HUES64 (cell line): ENCODE measurements at regions not wholly inside any gene's neighbourhood (a gene's known extent, or its start where the extent isn't known, plus 50 kb on each side); places are given as distances from the start of the nearest gene placed in this dataset.

ENCODE experiments used
- H3K27ac ChIP-seq: 2 replicates; pipeline ENCODE4 v1.7.0; 2013; ENCODE audit warnings: low read depth, low read length, inconsistent platforms
- H3K27me3 ChIP-seq: 2 replicates; pipeline ENCODE4 v1.6.1; 2013; ENCODE audit warnings: mild to moderate bottlenecking, low read length; ENCODE audit not compliant: insufficient read depth
- H3K36me3 ChIP-seq: 2 replicates; pipeline ENCODE4 v1.6.1; 2013; ENCODE audit warnings: mild to moderate bottlenecking, low read length; ENCODE audit not compliant: insufficient read depth
- H3K4me1 ChIP-seq: 2 replicates; pipeline ENCODE4 v1.6.1; 2013; ENCODE audit warnings: mild to moderate bottlenecking, low read length, moderate library complexity; ENCODE audit not compliant: insufficient read depth
- H3K4me3 ChIP-seq: 2 replicates; pipeline ENCODE4 v1.5.1; 2013; ENCODE audit warnings: mild to moderate bottlenecking, low read length, moderate library complexity
- H3K9ac ChIP-seq: 2 replicates; pipeline ENCODE4 v1.6.1; 2013; ENCODE audit warnings: mild to moderate bottlenecking, low read depth, low read length
- H3K9me3 ChIP-seq: 2 replicates; pipeline ENCODE4 v1.6.1; 2013; ENCODE audit warnings: low read depth, low read length; ENCODE audit not compliant: insufficient read depth
- WGBS: fragments of 150-250, 120-280 bp; methylation state at CpG from one replicate; pipeline ENCODE4 v1.1.7; 2013; ENCODE audit warnings: missing lambda C conversion rate; 5-methylcytosine and 5-hydroxymethylcytosine counted together

GRCh38 chr2:8484502-8485283 lies 197.2 kb upstream of the ID2 start:
- no peaks in the 10 kb centered on the region for H3K36me3 ChIP-seq
- no peaks in the 10 kb centered on the region for H3K27me3 ChIP-seq
- H3K9me3 ChIP-seq = no peaks in the 10 kb centered on the region
- no peak overlapping the region for H3K4me3 ChIP-seq
- no peak overlapping the region for H3K27ac ChIP-seq
- WGBS = 94% methylated on average over 6 of the region's 7 CpGs
- H3K4me1 ChIP-seq = peaks cover 4% of the 10 kb centered on the region; the same call in 1 of the 2 replicates
- H3K9ac ChIP-seq = no peak overlapping the region

DNA sequence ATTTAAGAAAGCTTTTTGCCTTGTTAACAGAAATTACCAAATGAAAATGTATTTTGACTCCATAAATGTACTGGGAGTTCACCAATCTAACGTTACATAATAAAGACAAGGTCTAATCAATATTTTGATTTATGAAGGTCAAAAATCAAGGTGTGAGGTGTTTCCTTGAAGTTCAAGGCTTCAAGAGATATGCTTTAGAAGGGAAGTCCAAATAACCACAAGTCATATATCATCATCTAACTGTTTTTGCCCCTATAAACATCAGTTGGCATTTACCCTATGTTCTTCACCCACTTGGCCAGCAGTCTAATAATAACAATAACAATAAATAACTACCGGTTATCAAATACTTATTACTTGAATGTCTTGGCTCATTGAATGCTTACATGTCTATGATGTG lies 196.1 kb upstream of the ID2 start:
- Histone ChIP-seq H3K27ac (no peak overlapping the region), H3K4me3 (no peak overlapping the region), H3K27me3 (no peaks in the 10 kb centered on the region), H3K9me3 (no peaks in the 10 kb centered on the region), H3K36me3 (no peaks in the 10 kb centered on the region), H3K4me1 (peaks cover 4% of the 10 kb centered on the region; the same call in 1 of the 2 replicates), H3K9ac (no peak overlapping the region)
- no CpG with 5 or more reads among the region's 2 CpGs for WGBS

GRCh38 chr2:8486141-8486540 lies 195.7 kb upstream of the ID2 start:
- 96% methylated on average over 4 of the region's 4 CpGs for WGBS
- Histone ChIP-seq H3K27me3 (no peaks in the 10 kb centered on the region), H3K27ac (no peak overlapping the region), H3K4me3 (no peak overlapping the region), H3K9ac (no peak overlapping the region), H3K4me1 (peaks cover 4% of the 10 kb centered on the region; the same call in 1 of the 2 replicates), H3K36me3 (no peaks in the 10 kb centered on the region), H3K9me3 (no peaks in the 10 kb centered on the region)

GRCh38 chr2:8487461-8487932 lies 194.4 kb upstream of the ID2 start:
- H3K27ac ChIP-seq = no peak overlapping the region
- peaks cover 4% of the 10 kb centered on the region; the same call in 1 of the 2 replicates for H3K4me1 ChIP-seq
- no peaks in the 10 kb centered on the region for H3K27me3 ChIP-seq
- 81% methylated on average over 16 of the region's 16 CpGs for WGBS
- H3K9ac ChIP-seq = no peak overlapping the region
- no peaks in the 10 kb centered on the region for H3K36me3 ChIP-seq
- no peaks in the 10 kb centered on the region for H3K9me3 ChIP-seq
- no peak overlapping the region for H3K4me3 ChIP-seq

GRCh38 chr2:8488001-8488738 lies 193.7 kb upstream of the ID2 start:
- WGBS = 91% methylated on average over 23 of the region's 23 CpGs
- Histone ChIP-seq H3K27me3 (no peaks in the 10 kb centered on the region), H3K9ac (no peak overlapping the region), H3K9me3 (no peaks in the 10 kb centered on the region), H3K4me1 (peaks cover 4% of the 10 kb centered on the region; the same call in 1 of the 2 replicates), H3K27ac (no peak overlapping the region), H3K36me3 (no peaks in the 10 kb centered on the region), H3K4me3 (no peak overlapping the region)

DNA sequence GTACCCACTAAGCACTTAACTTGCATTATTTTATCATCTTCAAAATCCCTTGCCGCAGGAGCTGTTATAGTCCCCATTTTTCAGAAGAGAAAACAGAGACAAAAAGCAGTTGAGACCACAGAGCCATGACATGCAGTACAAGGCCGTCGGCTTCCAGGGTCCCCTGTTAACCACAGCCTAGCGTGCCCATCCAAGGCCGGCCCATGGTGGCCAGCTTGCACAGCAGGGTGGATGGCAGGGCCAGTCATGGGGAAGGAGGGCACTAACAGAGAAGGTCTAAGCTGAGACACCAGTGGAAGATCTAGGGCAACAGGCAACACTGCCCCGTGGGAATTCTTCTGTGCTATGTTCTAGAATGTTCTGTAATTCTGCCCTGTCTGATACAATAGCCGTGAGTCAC lies 192.6 kb upstream of the ID2 start:
- Histone ChIP-seq H3K9ac (no peak overlapping the region), H3K36me3 (no peaks in the 10 kb centered on the region), H3K27me3 (no peaks in the 10 kb centered on the region), H3K4me3 (no peak overlapping the region), H3K9me3 (no peaks in the 10 kb centered on the region), H3K4me1 (peaks cover 9% of the 10 kb centered on the region), H3K27ac (no peak overlapping the region)
- WGBS = 97% methylated on average over 7 of the region's 7 CpGs

- Histone ChIP-seq H3K9me3 (no peaks in the 10 kb centered on the region), H3K4me3 (no peak overlapping the region), H3K9ac (no peak overlapping the region), H3K36me3 (no peaks in the 10 kb centered on the region), H3K27me3 (no peaks in the 10 kb centered on the region), H3K27ac (no peak overlapping the region), H3K4me1 (peaks cover 9% of the 10 kb centered on the region)
- WGBS = 95% methylated on average over 8 of the region's 8 CpGs
These were observed 192.1 kb upstream of the ID2 start for GRCh38 chr2:8489751-8490150.

GRCh38 chr2:8490166-8490721 lies 191.6 kb upstream of the ID2 start:
- H3K9ac ChIP-seq = no peak overlapping the region
- no peak overlapping the region for H3K4me3 ChIP-seq
- H3K27ac ChIP-seq = no peak overlapping the region
- H3K27me3 ChIP-seq = no peaks in the 10 kb centered on the region
- no peaks in the 10 kb centered on the region for H3K9me3 ChIP-seq
- H3K36me3 ChIP-seq = no peaks in the 10 kb centered on the region
- peaks cover 9% of the 10 kb centered on the region for H3K4me1 ChIP-seq
- 91% methylated on average over 2 of the region's 2 CpGs for WGBS

DNA sequence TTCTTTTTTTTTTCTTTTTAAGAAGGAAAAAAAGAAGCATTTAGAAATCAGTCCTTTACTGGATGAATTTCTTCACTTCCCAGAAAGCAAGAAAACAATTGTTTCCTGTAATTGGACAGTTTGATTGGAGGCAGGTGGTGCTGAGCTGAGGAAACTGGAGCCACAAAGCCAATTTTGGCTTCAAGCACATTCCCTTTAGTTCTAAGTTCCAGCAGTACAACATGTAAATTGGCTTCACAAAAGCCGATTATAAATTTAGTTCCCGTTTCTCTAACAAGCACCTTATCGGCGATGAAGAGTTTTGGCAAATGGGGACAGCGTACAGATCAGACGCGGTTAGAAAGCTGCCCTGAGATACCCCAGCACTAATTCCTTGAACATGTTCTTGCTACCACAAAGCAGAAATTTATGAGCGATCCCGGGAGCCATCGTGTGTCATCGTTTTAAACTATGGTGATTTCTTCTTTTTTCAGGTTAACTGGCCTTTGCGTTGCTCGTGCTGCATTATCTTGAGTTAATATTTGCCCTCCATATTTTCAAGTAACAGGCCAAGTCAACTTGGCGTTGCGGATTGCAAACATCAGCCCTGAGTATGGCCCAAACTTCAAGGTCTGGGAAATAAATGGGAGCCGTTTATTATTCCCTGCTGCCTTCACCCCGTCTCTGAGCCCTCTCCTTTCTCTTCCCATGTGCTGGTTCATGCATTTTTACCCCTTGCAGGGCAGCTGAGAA lies 190.4 kb upstream of the ID2 start:
- Histone ChIP-seq H3K36me3 (no peaks in the 10 kb centered on the region), H3K9me3 (no peaks in the 10 kb centered on the region), H3K4me3 (no peak overlapping the region), H3K27ac (no peak overlapping the region), H3K4me1 (peaks cover 9% of the 10 kb centered on the region), H3K27me3 (no peaks in the 10 kb centered on the region), H3K9ac (no peak overlapping the region)
- WGBS = 96% methylated on average over 17 of the region's 17 CpGs

GRCh38 chr2:8494151-8494550 lies 187.7 kb upstream of the ID2 start:
- no peaks in the 10 kb centered on the region for H3K9me3 ChIP-seq
- H3K4me3 ChIP-seq = no peak overlapping the region
- H3K36me3 ChIP-seq = no peaks in the 10 kb centered on the region
- H3K4me1 ChIP-seq = peaks cover 5% of the 10 kb centered on the region; the same call in 1 of the 2 replicates
- 88% methylated on average over 9 of the region's 9 CpGs for WGBS
- no peaks in the 10 kb centered on the region for H3K27me3 ChIP-seq
- H3K9ac ChIP-seq = no peak overlapping the region
- no peak overlapping the region for H3K27ac ChIP-seq
